NB4 (cell line): ENCODE measurements at regions not wholly inside any gene's neighbourhood (a gene's known extent, or its start where the extent isn't known, plus 50 kb on each side); places are given as distances from the start of the nearest gene placed in this dataset.

Experiments used
- MYC ChIP-seq: IDR thresholded peaks from 2 replicates; pipeline ENCODE4 v1.6.1; 2011; ENCODE audit warnings: low read depth, low read length
- POLR2A ChIP-seq: IDR thresholded peaks from 2 replicates; pipeline ENCODE4 v1.6.1; 2011; ENCODE audit warnings: mild to moderate bottlenecking; ENCODE audit not compliant: insufficient read length; ENCODE audit errors: extremely low read depth
- TF ChIP-seq, protein P1 (sequence below): IDR thresholded peaks from one replicate; pipeline ENCODE4 v1.5.1; 2012; ENCODE audit warnings: low read depth, low read length

- TF ChIP-seq POLR2A (no peak), MYC (no peak)
- TF ChIP-seq, protein P1, sequence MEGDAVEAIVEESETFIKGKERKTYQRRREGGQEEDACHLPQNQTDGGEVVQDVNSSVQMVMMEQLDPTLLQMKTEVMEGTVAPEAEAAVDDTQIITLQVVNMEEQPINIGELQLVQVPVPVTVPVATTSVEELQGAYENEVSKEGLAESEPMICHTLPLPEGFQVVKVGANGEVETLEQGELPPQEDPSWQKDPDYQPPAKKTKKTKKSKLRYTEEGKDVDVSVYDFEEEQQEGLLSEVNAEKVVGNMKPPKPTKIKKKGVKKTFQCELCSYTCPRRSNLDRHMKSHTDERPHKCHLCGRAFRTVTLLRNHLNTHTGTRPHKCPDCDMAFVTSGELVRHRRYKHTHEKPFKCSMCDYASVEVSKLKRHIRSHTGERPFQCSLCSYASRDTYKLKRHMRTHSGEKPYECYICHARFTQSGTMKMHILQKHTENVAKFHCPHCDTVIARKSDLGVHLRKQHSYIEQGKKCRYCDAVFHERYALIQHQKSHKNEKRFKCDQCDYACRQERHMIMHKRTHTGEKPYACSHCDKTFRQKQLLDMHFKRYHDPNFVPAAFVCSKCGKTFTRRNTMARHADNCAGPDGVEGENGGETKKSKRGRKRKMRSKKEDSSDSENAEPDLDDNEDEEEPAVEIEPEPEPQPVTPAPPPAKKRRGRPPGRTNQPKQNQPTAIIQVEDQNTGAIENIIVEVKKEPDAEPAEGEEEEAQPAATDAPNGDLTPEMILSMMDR = no peak
Observed at GRCh38 chr4:173899813-173900212, 369.8 kb upstream of the HAND2 start.
